GM18508 (cell line): ENCODE measurements at regions not wholly inside any gene's neighbourhood (a gene's known extent, or its start where the extent isn't known, plus 50 kb on each side); places are given as distances from the start of the nearest gene placed in this dataset.
"Not testable (repeated sequence)": the region's sequence is repeated elsewhere in the genome, so short reads cannot be mapped to it uniquely, and the experiment has no call there.

Experiments
- ATAC-seq: cut with Tn5 transposase; IDR thresholded peaks from one replicate; pipeline ENCODE4 v1.9.1; 2021; ENCODE audit warnings: moderate number of reproducible peaks; ENCODE audit not compliant: insufficient read depth, unreplicated experiment

- ATAC-seq, result no peak
These were observed 154.1 kb upstream of the POGK start for GRCh38 chr1:166685200-166685599.

- not testable (repeated sequence) for ATAC-seq
These were observed 153.4 kb upstream of the POGK start for GRCh38 chr1:166685891-166686290.

- not testable (repeated sequence) for ATAC-seq
These were observed 148.7 kb upstream of the POGK start for GRCh38 chr1:166690596-166690995.

GRCh38 chr1:166691476-166691875 is 147.8 kb upstream of the POGK start:
- no peak for ATAC-seq

GRCh38 chr1:166692346-166692745 is 146.9 kb upstream of the POGK start:
- ATAC-seq, result no peak

- no peak for ATAC-seq
These were observed 146.1 kb upstream of the POGK start for GRCh38 chr1:166693158-166693557.

- no peak for ATAC-seq
These were observed 145.5 kb upstream of the POGK start for GRCh38 chr1:166693673-166694297.

- no peak for ATAC-seq
These were observed 144.2 kb upstream of the POGK start for GRCh38 chr1:166695115-166695514.

GRCh38 chr1:166695834-166696233 is 143.4 kb upstream of the POGK start:
- ATAC-seq, result not testable (repeated sequence)

GRCh38 chr1:166698771-166699170 is 140.5 kb upstream of the POGK start:
- no peak for ATAC-seq

GRCh38 chr1:166699613-166700012 is 139.7 kb upstream of the POGK start:
- ATAC-seq, result no peak

- ATAC-seq, result no peak
These were observed 138.6 kb upstream of the POGK start for GRCh38 chr1:166700696-166701095.

- no peak for ATAC-seq
These were observed 137.6 kb upstream of the POGK start for GRCh38 chr1:166701603-166702100.

GRCh38 chr1:166703141-166703540 is 136.1 kb upstream of the POGK start:
- no peak for ATAC-seq

- no peak for ATAC-seq
These were observed 135.4 kb upstream of the POGK start for GRCh38 chr1:166703726-166704462.

GRCh38 chr1:166705376-166706289 is 133.6 kb upstream of the POGK start:
- no peak for ATAC-seq

- ATAC-seq, result no peak
These were observed 122.7 kb upstream of the POGK start for GRCh38 chr1:166716620-166717019.

- no peak for ATAC-seq
These were observed 118.1 kb upstream of the POGK start for GRCh38 chr1:166721145-166721544.

GRCh38 chr1:166730299-166730888 is 108.9 kb upstream of the POGK start:
- no peak for ATAC-seq

- ATAC-seq, result no peak
These were observed 101.1 kb upstream of the POGK start for GRCh38 chr1:166738140-166738539.
